Coronary artery (tissue), 2 donors: ENCODE measurements at regions not wholly inside any gene's neighbourhood (a gene's known extent, or its start where the extent isn't known, plus 50 kb on each side); places are given as distances from the start of the nearest gene placed in this dataset.

ENCODE experiments used
- DNase-seq: peaks from one replicate; pipeline ENCODE4 v3.0.0-alpha.2; 2017; ENCODE audit warnings: low spot score
- H3K27ac ChIP-seq, 2 donors: fragments of 200-600 bp; sonication (generic); one replicate each; pipeline ENCODE4 v1.5.1; 2016 to 2019
- H3K4me3 ChIP-seq: fragments of 200-600 bp; sonication (generic); 2 replicates; pipeline ENCODE4 v1.5.1; 2016; ENCODE audit warnings: mild to moderate bottlenecking, moderate library complexity
- TF ChIP-seq, protein P1 (sequence below): fragments of 200-600 bp; sonication (generic); IDR thresholded peaks from one replicate; pipeline ENCODE4 v1.5.1; 2019; ENCODE audit warnings: antibody characterized with exemption

- no peak for DNase-seq
- TF ChIP-seq, protein P1, sequence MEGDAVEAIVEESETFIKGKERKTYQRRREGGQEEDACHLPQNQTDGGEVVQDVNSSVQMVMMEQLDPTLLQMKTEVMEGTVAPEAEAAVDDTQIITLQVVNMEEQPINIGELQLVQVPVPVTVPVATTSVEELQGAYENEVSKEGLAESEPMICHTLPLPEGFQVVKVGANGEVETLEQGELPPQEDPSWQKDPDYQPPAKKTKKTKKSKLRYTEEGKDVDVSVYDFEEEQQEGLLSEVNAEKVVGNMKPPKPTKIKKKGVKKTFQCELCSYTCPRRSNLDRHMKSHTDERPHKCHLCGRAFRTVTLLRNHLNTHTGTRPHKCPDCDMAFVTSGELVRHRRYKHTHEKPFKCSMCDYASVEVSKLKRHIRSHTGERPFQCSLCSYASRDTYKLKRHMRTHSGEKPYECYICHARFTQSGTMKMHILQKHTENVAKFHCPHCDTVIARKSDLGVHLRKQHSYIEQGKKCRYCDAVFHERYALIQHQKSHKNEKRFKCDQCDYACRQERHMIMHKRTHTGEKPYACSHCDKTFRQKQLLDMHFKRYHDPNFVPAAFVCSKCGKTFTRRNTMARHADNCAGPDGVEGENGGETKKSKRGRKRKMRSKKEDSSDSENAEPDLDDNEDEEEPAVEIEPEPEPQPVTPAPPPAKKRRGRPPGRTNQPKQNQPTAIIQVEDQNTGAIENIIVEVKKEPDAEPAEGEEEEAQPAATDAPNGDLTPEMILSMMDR, result no peak
- Histone ChIP-seq H3K4me3 (no peak overlapping the region), H3K27ac (no peak overlapping the region)
These were observed 530.6 kb downstream of the ANKRD7 start for GRCh38 chr7:118755067-118755625.

DNA sequence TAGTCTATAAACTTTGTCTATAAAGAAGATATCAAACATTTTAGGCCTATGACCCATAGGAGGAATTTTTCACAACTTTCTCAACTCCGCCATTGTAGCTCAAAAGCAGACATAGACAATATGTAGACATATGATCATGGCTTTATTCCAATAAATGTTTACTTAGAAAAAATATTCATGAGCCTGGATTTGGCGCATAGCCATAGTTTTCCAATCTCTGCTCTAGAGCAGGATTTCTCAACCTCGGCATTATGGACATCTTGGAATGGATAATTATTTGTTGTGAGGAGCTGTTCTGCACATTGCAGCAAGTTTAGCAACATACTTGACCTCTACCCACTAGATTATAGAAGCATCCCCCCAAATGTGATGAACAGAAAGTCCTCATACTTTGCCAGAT, 532.6 kb downstream of the ANKRD7 start:
- DNase-seq, result no peak
- TF ChIP-seq, protein P1, result no peak
- Histone ChIP-seq H3K4me3 (no peak overlapping the region), H3K27ac (no peak overlapping the region)

DNA sequence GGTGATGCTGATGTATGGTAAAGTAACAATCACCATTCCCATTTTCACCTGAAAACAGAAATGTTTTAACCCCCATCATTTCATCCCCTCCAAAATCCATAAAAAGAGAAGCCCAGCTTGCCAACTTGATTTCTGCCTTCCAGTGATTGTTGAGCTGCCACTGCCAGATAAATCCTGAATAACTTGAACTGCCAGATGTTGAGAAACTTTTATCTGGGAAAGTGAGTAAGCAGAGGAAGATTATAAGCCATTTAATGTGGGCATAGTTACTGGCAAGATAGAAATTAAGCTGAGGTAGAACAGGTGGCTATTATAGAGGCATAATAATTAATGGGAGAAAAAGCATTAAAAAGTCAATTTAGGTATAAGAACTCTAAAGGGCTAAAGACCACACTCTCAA, 534.1 kb downstream of the ANKRD7 start:
- no peak for DNase-seq
- TF ChIP-seq, protein P1, result no peak
- H3K27ac ChIP-seq, result no peak overlapping the region
- H3K4me3 ChIP-seq, result no peak overlapping the region

DNA sequence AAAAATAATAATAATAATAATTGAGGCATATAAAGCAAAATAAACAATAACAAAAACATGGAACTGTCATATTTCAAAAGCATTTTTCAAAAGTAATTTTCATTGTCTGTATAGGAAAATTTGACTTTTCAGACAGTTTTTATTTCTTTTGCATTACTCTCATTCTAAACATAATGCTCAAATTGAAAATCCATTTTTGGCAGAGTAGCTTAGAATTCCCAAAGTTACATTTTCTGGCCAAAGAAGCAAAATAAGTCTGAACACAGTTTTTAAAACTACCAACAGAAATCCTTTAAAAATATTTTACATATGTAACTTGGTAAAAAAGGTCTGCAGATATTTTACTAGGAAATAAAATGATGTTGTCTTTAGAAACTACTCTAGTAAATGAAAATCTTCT, 535.4 kb downstream of the ANKRD7 start:
- no peak overlapping the region for H3K27ac ChIP-seq
- TF ChIP-seq, protein P1, result no peak
- DNase-seq, result no peak
- H3K4me3 ChIP-seq, result no peak overlapping the region

GRCh38 chr7:118762451-118762850, 537.9 kb downstream of the ANKRD7 start:
- Histone ChIP-seq H3K4me3 (no peak overlapping the region), H3K27ac (no peak overlapping the region)
- DNase-seq, result no peak
- TF ChIP-seq, protein P1, result no peak

DNA sequence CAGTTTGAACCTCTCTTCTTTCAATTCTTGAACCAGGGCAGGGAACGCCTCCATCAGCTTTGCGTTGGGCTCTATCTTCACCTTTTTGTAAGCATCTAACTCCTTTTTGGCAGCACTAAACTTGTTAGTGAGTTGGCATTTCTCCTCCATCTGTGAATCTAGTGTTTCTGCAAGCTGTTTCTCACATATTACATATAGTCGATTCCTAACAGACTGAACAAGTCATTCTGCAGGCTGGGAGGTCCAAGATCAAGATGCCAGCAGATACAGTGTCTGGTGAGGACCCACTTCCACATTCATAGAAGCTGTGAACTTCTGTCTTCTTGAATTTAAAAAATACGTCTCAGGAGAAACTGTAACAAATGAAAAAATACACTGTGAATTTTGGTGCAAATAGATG, 539.7 kb downstream of the ANKRD7 start:
- H3K4me3 ChIP-seq, result no peak overlapping the region
- no peak for DNase-seq
- TF ChIP-seq, protein P1, result no peak
- H3K27ac ChIP-seq, result no peak overlapping the region

- Histone ChIP-seq H3K4me3 (no peak overlapping the region), H3K27ac (no peak overlapping the region)
- DNase-seq, result no peak
- TF ChIP-seq, protein P1, result no peak
These were observed 547.2 kb downstream of the ANKRD7 start for GRCh38 chr7:118771672-118772071.
